Left lung (tissue), 4 donors: ENCODE measurements at regions not wholly inside any gene's neighbourhood (a gene's known extent, or its start where the extent isn't known, plus 50 kb on each side); places are given as distances from the start of the nearest gene placed in this dataset.
"Not testable (repeated sequence)": the region's sequence is repeated elsewhere in the genome, so short reads cannot be mapped to it uniquely, and the experiment has no call there.

Source experiments
- ATAC-seq: fragments of 200-7000 bp; cut with Tn5 transposase; one replicate; pipeline ENCODE4 v1.9.1; 2020; ENCODE audit warnings: moderate library complexity
- DNase-seq, 4 donors: peaks; one replicate each; pipeline ENCODE4 v3.0.0-alpha.2; 2013 to 2020
- H3K27ac ChIP-seq, 2 donors: fragments of 200-600 bp; sonication (generic) in 1 of 2; one replicate each; pipeline versions ENCODE4 v1.5.0 to v1.8.0; 2020 to 2021
- H3K27me3 ChIP-seq, 2 donors: fragments of 200-600 bp; sonication (generic) in 1 of 2; one replicate each; pipeline versions ENCODE4 v1.5.0 to v1.8.0; 2020 to 2021
- H3K36me3 ChIP-seq, 2 donors: fragments of 200-600 bp; sonication (generic) in 1 of 2; one replicate each; pipeline versions ENCODE4 v1.5.0 to v1.8.0; 2020 to 2021
- H3K4me1 ChIP-seq, 2 donors: fragments of 200-600 bp; one replicate each; pipeline ENCODE4 v1.8.0; 2021
- H3K4me3 ChIP-seq, 2 donors: fragments of 200-600 bp; sonication (generic) in 1 of 2; one replicate each; pipeline versions ENCODE4 v1.5.0 to v1.8.0; 2020 to 2021; ENCODE audit warnings: mild to moderate bottlenecking in 1 of 2
- H3K9me3 ChIP-seq, 2 donors: fragments of 200-600 bp; sonication (generic) in 1 of 2; one replicate each; pipeline versions ENCODE4 v1.5.0 to v1.8.0; 2020 to 2021
- intact Hi-C, 2 donors: fragments of 100-400 bp; cut with DNase I; formaldehyde crosslinking; loops; one replicate each; pipeline versions ENCODE4 v1.11.2 to v1.14.2; 2022
- TF ChIP-seq, protein P1 (sequence below), 2 donors: fragments of 200-600 bp; sonication (generic) in 1 of 2; IDR thresholded peaks; one replicate each; pipeline versions ENCODE4 v1.5.0 to v1.8.0; 2021; ENCODE audit warnings: antibody characterized with exemption in 2 of 2
- donor health status: DM: no; HTN: yes; CAD: no.
- donor health status: DM: no; HTN: no; CAD: no.

GRCh38 chr1:190809312-190809711 is 331.6 kb upstream of the BRINP3 start:
- no peaks in the 10 kb centered on the region for H3K36me3 ChIP-seq
- intact Hi-C loops: no loop called here
- H3K4me1 ChIP-seq: no peaks in the 10 kb centered on the region
- no peak overlapping the region for H3K27ac ChIP-seq
- H3K4me3 ChIP-seq: no peak overlapping the region
- DNase-seq (peak in 1 of 4 donors; percentile 24), ATAC-seq (no peak)
- TF ChIP-seq, protein P1, sequence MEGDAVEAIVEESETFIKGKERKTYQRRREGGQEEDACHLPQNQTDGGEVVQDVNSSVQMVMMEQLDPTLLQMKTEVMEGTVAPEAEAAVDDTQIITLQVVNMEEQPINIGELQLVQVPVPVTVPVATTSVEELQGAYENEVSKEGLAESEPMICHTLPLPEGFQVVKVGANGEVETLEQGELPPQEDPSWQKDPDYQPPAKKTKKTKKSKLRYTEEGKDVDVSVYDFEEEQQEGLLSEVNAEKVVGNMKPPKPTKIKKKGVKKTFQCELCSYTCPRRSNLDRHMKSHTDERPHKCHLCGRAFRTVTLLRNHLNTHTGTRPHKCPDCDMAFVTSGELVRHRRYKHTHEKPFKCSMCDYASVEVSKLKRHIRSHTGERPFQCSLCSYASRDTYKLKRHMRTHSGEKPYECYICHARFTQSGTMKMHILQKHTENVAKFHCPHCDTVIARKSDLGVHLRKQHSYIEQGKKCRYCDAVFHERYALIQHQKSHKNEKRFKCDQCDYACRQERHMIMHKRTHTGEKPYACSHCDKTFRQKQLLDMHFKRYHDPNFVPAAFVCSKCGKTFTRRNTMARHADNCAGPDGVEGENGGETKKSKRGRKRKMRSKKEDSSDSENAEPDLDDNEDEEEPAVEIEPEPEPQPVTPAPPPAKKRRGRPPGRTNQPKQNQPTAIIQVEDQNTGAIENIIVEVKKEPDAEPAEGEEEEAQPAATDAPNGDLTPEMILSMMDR (IDR thresholded peaks at IDR 0.05): no peak
- no peaks in the 10 kb centered on the region for H3K27me3 ChIP-seq
- H3K9me3 ChIP-seq: peaks cover 0 to 6% of the 10 kb centered on the region in 2 donors

DNA sequence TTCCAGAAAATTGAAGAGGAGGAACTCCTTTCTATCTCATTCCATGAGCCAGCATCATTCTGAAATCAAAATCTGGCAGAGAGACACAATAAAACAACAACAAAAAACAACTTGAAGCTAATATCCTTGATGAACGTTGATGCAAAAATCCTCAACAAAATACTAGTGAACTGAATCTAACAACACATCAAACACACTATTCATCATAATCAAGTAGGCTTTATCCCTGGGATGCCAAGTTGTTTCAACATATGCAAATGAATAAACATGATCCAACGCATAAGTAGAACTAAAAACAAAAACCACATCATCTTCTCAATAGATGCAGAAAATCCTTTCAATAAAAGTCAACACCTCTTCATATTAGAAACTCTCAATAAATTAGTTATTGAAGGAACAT is 335.3 kb upstream of the BRINP3 start:
- ATAC-seq (no peak), DNase-seq (peak in 1 of 4 donors; percentile 25)
- H3K27me3 ChIP-seq: no peaks in the 10 kb centered on the region
- H3K27ac ChIP-seq: no peak overlapping the region
- H3K4me1 ChIP-seq: no peaks in the 10 kb centered on the region
- H3K4me3 ChIP-seq: no peak overlapping the region
- no peaks in the 10 kb centered on the region for H3K36me3 ChIP-seq
- H3K9me3 ChIP-seq: peaks cover 0 to 11% of the 10 kb centered on the region in 2 donors
- TF ChIP-seq, protein P1 (IDR thresholded peaks at IDR 0.05): no peak
- intact Hi-C loops: no loop called here

GRCh38 chr1:190832511-190832910 is 354.8 kb upstream of the BRINP3 start:
- peak in 2 of 4 donors; percentile 63 to 64 for DNase-seq
- Histone ChIP-seq H3K36me3 (no peaks in the 10 kb centered on the region), H3K4me3 (no peak overlapping the region), H3K4me1 (no peaks in the 10 kb centered on the region), H3K27me3 (no peaks in the 10 kb centered on the region), H3K27ac (no peak overlapping the region), H3K9me3 (peaks cover 0 to 7% of the 10 kb centered on the region in 2 donors)
- ATAC-seq: no peak
- TF ChIP-seq, protein P1 (IDR thresholded peaks at IDR 0.05): no peak
- intact Hi-C loops: no loop called here

DNA sequence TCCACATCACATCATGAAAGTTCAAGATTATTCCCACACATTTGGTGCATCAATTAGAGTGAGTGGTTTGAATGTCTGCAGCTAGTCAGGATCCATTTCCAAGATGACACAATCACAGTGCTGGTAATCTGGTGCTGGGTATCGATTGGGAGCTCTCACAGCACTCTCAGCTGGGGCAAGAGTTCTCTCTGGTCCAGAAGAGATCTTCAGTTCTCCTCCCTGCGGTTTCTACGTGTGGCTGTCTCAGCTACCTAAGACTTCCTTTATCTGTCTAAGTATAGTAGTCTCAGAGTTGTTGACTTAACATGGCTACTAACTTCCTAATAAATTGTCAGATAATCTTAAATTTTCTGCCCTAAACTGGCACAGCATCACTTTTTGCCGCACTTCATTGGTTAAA is 358.0 kb upstream of the BRINP3 start:
- no peaks in the 10 kb centered on the region for H3K9me3 ChIP-seq
- no peak overlapping the region for H3K4me3 ChIP-seq
- intact Hi-C loops: no loop called here
- H3K4me1 ChIP-seq: no peaks in the 10 kb centered on the region
- no peak for ATAC-seq
- H3K27me3 ChIP-seq: no peaks in the 10 kb centered on the region
- no peaks in the 10 kb centered on the region for H3K36me3 ChIP-seq
- TF ChIP-seq, protein P1 (IDR thresholded peaks at IDR 0.05): no peak
- DNase-seq: no peak
- H3K27ac ChIP-seq: no peak overlapping the region

- ATAC-seq, H3K9me3 ChIP-seq, H3K36me3 ChIP-seq, H3K4me3 ChIP-seq, intact Hi-C loops, H3K27ac ChIP-seq, H3K27me3 ChIP-seq, H3K4me1 ChIP-seq: not testable (repeated sequence)
- DNase-seq: peak in 1 of 4 donors; percentile 52
Observed at GRCh38 chr1:190837200-190837599, 359.5 kb upstream of the BRINP3 start.

DNA sequence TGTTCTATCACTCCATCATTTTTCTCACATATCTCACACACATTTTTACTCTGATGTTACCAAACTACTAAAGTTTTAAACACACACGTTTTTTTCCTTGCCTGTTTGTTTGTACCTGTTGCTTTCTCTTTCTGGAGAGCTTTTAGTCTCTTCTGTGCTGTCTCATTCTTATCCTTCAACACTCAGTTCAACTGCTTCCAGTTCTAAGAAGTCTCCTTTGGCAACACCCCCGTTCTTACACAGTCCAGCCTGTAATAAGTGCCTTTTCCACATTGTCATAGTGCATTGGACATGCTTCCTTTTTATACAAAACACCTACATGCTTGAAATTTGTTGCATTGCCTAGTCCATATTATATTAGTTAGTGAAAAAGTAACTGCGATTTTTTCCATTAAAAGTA is 360.2 kb upstream of the BRINP3 start:
- no peaks in the 10 kb centered on the region for H3K9me3 ChIP-seq
- H3K4me3 ChIP-seq: no peak overlapping the region
- DNase-seq (no peak), ATAC-seq (no peak)
- H3K27ac ChIP-seq: no peak overlapping the region
- TF ChIP-seq, protein P1 (IDR thresholded peaks at IDR 0.05): no peak
- no peaks in the 10 kb centered on the region for H3K4me1 ChIP-seq
- H3K36me3 ChIP-seq: no peaks in the 10 kb centered on the region
- H3K27me3 ChIP-seq: no peaks in the 10 kb centered on the region
- intact Hi-C loops: no loop called here
